GM03348 (cell line): ENCODE measurements at regions not wholly inside any gene's neighbourhood (a gene's known extent, or its start where the extent isn't known, plus 50 kb on each side); places are given as distances from the start of the nearest gene placed in this dataset.

Experiments
- DNase-seq: peaks from one replicate; pipeline ENCODE4 v3.0.0; 2012; ENCODE audit warnings: low spot score

DNA sequence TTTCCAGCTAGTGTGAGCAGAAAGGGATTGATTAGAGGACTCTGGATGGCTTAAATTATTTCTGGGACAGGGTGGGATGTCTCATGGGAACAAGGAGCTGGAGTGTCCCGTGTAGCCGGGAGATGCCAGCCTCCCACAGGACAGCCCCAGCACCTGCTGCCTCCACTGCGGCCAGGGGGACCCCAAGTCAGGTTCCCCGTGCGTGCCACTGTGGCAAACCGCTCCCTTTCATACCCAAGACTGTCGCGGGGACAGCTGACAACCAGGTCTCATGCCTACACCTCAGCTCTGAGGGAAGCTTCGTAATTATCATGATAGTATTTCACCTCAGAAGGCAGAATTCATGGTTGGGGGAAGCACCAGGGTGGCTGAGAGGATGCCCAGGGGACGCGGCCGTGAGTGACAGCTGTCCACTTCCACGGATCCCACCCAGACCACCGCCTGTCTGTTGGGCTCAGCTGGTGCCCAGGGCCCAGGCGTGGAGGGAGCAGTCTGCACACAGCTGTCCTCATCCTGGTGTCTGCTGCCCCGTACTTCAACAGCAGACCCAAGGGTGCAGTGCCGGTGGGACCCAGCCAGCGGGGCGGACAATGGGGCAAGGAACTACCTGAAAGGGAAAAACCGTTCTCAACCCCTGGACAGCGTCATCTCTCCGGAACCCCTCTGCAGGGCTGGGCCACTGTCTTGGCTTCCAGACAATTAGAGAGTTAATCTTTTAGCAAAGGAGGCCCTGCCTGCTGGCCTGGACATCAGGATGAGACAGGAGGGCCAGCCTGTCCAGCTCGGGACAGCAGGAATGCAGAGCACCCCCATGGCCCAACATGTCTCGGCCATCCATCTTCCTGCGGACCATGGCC, 166.9 kb downstream of the OLFM1 start:
- DNase-seq, result no peak

GRCh38 chr9:135255033-135255840, 167.8 kb downstream of the OLFM1 start:
- no peak for DNase-seq

- DNase-seq, result no peak
These were observed 168.5 kb downstream of the OLFM1 start for GRCh38 chr9:135255841-135256580.

GRCh38 chr9:135256581-135257354, 169.3 kb downstream of the OLFM1 start:
- DNase-seq, result no peak

DNA sequence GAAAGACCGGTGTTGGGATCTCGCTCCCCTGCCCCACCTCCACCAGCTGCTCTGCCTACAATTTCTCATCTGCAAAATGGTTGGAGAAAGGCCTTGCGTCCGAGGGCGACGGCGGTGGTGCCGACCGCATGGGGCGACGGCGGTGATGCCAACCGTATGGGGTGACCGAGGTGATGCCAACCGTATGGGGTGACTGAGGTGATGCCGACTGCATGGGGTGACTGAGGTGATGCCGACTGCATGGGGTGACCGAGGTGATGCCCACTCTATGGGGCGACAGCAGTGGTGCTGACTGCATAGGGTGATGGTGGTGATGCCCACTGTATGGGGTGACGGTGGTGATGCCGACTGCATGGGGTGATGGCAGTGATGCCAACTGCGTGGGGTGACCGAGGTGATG, 171.0 kb downstream of the OLFM1 start:
- no peak for DNase-seq

GRCh38 chr9:135259273-135259672, 171.8 kb downstream of the OLFM1 start:
- DNase-seq, result no peak

DNA sequence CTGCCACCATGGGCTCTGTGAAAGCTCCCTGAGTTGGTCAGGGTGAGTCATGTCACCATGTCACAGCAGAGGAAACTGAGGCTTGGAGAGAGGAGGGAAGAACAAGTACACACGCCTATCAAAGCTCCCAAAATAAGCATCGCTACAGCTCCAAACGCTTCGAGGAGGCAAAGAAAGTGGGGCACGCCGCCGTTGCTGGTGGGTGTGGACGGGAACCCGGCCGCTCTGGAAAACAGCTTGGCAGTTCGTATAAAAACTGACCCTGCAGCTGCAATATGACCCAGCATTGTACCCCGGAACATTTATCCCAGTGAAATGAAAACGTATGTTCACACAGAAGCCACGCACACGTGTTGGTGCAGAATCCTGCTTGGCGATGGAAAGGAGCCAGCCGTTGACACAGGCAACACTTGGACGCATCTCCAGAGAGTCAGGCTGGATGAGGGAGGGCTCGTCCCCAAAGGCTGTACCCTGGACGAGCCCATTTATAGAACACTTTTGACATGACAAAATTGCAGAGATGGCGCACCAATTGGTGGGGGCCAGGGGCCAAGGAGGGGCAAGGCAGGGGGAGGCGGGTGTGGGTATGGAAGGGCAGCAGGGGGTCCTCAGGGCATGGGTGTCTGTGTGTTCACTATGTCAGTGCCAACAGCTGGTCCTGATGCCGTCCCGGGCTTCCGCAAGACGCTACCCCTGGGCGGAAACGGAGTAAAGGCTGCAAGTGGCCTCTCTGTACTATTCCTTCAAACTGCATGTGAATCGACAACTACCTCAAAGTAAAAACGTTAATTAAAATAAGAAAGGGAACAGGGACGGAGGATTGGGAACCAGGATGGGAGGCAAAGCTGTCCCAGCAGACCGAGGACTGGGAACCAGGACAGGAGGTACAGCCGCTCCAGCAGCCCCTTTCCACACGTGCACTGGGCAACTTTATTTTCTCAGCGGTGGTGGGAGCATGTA, 173.0 kb downstream of the OLFM1 start:
- no peak for DNase-seq

GRCh38 chr9:135262248-135262647, 174.8 kb downstream of the OLFM1 start:
- no peak for DNase-seq

GRCh38 chr9:135263511-135263910, 176.0 kb downstream of the OLFM1 start:
- no peak for DNase-seq

DNA sequence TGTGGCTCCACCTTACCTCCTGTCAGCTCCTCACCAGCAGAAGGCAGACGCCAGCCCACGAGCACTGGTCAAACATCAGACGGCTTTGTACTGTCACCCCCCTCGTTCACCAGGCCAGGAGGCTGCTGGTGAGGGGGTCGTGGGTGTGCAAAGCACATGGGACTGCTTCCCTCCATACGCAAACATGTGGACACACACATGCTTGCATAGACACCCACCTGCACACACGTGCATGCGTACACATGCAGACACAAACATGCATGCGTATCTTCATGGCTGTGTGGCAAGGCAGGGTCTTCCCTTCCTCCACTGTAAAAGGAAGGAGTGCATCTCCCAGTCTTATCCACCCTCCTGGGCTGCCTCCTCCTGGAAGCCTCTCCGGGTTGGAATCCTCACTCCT, 178.5 kb downstream of the OLFM1 start:
- no peak for DNase-seq

DNA sequence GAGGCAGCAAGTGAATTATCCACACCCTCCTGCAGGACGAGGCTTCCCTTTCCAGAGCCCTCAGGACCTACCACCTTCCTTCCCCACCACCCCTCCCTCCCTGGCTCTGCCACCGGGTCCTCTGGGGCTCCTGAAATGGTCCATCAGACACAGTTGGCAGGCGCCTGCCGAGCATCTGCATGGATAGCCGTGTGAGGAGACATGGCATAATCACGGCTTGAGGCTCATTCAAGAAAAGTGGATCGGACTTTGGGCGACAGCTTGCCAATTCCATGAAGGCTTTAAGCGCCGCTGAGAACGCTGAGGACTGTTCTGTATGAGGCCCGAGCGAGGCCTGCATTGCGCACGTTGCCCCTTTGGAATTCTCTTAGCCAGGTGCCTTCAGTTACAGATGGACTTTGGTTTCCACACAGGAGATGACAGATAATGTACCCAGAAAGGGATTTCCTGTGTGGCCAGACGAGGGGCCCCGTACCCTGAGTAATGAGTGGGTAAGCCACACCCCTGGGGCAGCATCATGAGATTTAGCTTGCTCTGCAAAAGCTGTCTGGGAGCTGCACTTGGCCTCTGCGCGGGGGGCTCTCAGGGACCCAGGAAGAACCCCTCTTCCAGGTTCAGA, 179.8 kb downstream of the OLFM1 start:
- no peak for DNase-seq

GRCh38 chr9:135268031-135268430, 180.6 kb downstream of the OLFM1 start:
- DNase-seq, result no peak

DNA sequence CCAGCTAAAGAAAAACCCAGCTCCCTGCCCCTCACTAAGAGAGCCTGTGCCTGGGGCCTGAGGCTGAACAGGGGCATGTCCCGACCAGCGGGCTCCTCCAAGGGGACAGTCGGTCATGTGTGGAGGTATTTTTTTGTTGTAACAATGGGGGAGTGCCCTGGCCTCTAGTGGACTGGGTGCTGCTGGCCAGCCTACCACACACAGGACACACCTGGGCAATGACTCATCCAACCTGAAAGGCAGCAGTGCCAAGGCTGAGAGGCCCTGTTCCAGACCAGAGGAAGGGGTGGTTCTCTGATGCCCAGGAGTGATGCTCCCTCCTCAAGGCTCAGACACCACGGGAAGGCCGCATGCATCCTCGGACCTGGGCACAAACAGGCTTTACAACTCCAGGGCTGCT, 181.5 kb downstream of the OLFM1 start:
- DNase-seq, result no peak

DNA sequence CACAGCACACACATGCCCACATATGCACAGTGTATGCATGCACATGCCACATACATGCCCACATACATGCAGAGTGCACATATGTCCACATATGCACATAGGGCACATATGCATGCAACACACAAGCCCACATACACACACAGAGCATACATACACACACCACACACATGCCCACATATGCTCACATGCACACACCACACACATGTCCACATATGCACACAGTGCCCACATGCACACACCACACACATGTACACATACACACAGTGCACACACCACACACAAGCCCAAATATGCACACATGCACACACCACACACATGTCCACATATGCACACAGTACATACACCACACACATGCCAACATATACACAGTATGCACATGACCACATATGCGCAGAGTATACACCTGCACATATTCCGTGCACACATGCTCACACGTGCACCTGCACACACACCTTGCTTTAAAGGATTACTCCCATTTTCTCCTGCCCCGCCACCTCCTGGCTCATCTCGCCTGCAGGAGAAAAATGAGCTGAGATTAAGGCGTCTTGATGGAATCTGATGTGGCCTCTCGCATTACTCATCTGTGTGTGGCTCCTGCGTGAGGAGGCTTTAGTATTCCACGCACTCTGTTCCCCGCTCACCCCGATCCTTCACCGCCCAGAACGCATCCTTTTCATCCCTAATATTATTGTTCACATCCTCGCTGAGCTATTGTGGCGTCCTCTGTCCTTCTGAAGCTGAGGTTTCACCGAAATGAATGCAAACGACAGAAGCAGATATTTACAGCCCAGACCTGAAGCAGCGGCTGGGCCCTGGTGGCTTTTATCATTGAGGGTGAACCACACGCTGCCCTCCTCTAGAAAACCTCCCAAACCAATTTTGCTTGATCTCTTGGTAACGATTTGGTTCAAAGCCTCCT, 182.7 kb downstream of the OLFM1 start:
- no peak for DNase-seq

- no peak for DNase-seq
These were observed 184.0 kb downstream of the OLFM1 start for GRCh38 chr9:135271425-135271824.

GRCh38 chr9:135272608-135273007, 185.1 kb downstream of the OLFM1 start:
- DNase-seq, result no peak

DNA sequence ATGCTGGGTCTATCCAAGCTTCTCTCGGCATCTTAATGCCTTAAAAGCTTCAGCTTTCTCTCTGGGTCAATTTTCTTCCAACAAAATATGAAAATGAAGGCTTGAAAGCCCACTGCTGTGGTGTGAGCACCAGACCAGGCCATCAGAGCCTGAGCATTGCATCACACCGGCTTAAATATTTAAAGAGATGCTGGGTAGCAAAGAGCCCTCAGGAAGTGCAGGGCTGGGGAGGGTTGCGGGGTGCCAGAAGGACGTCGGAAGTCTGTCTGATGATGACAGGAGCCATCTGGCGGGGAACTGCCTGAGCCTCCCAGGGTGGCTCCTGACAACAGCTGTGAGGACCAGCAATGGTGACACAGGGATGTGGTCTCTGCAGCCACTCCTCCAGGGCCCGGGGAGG, 185.5 kb downstream of the OLFM1 start:
- no peak for DNase-seq

DNA sequence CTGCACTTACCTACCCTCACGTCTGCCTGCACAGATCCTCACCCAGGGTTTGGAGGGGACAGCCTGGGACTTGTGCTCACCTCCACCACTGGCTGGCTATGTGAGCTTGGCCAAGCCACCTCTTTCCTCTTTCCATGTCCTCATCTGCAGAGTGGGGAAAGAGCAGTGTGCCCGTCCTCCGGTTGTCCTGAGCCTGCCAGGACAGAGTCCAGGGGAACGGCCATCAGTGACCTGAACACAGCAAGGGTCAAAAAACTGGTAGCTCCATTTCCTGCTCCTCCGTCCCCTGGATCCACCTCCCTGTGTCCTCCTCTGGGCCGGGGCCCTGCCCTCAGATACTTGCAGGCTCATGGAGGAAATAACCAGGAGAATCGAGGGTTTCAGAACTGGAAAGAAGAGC, 187.7 kb downstream of the OLFM1 start:
- DNase-seq, result no peak
